ENCODE measurements at regions not wholly inside any gene's neighbourhood (a gene's known extent, or its start where the extent isn't known, plus 50 kb on each side); places are given as distances from the start of the nearest gene placed in this dataset.

DNA sequence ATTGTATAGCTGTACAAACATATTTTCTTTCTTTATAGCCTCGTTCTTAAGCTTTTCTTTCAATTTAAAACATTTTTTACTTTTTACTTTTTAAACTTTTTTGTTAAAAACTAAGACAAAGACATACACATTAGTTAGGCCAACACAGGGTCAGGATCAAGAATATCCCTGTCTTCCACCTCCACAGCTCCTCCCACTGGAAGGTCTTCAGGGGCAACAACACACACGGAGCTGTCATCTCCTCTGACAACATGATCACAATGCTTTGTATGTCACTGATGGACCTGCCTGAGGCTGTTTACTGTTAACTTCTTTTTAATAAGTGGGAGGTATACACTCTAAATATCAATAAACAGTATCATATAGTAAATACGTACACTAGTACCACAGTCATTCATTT, 191.3 kb downstream of the SYT10 start:
- CTCF ChIA-PET (ENCODE audit: low intra/inter-chr PET ratio) = no interaction called here
- FAIRE-seq = no peak
- H3K4me2 ChIP-seq (ENCODE audit: insufficient read depth, low read length) = no peak overlapping the region
- H3K79me2 ChIP-seq (ENCODE audit: control insufficient read depth, insufficient read depth, low read length) = no peaks in the 10 kb centered on the region
- intact Hi-C loops (cut with micrococcal nuclease) = no loop called here
- H3K27ac ChIP-seq (ENCODE audit: extremely low read depth, low read depth, low read length) = no peak overlapping the region
- H3K27me3 ChIP-seq (ENCODE audit: control insufficient read depth in 2 of 2, insufficient read depth in 2 of 2, low read length in 2 of 2) = no peaks in the 10 kb centered on the region
- H3K9ac ChIP-seq (ENCODE audit: insufficient read depth in 1 of 2, low read depth in 2 of 2, low read length in 2 of 2) = no peak overlapping the region
- H2AFZ ChIP-seq (ENCODE audit: low read depth, low read length) = no peak overlapping the region
- no peak for DNase-seq (ENCODE audit: extremely low read depth in 1 of 4, low spot score in 3 of 4)
- no peak for ATAC-seq
- H3K4me3 ChIP-seq = no peak overlapping the region
- no peaks in the 10 kb centered on the region for H3K36me3 ChIP-seq (ENCODE audit: control insufficient read depth, insufficient read depth, low read length)
- TF ChIP-seq CHD1 (IDR thresholded peaks at IDR 0.05; ENCODE audit: low read length) = no peak
- TF ChIP-seq ZKSCAN1 (IDR thresholded peaks at IDR 0.05; ENCODE audit: low read depth, low read length) = no peak
- no peak for TF ChIP-seq NR1H2 (CRISPR knock-in tag; IDR thresholded peaks at IDR 0.05)
- H3K4me1 ChIP-seq (replicated peaks in 1 of 2; ENCODE audit: control insufficient read depth in 2 of 2, insufficient read depth in 2 of 2, low read length in 2 of 2) = no peaks in the 10 kb centered on the region
- H3K9me3 ChIP-seq (replicated peaks; ENCODE audit: control insufficient read depth, insufficient read depth, low read depth, low read length) = no peaks in the 10 kb centered on the region
- POLR2A ChIA-PET = interaction anchor here (1.4 kb wide), 1 partner anchor 11 kb away, joined by 3 read pairs; no protein-coding TSS in a partner anchor
- WGBS (ENCODE audit: insufficient coverage, low coverage, missing lambda C conversion rate) = 6% methylated on average over 3 of the region's 3 CpGs
- no TSS peak for BruUV-seq (replicated peaks)
- H4K20me1 ChIP-seq (replicated peaks; ENCODE audit: control insufficient read depth, insufficient read depth, low read length) = no peaks in the 10 kb centered on the region
- in situ Hi-C loops (cut with MboI) = no loop called here
- H3K9me1 ChIP-seq (ENCODE audit: control insufficient read depth, insufficient read depth, low read length) = no peaks in the 10 kb centered on the region

DNA sequence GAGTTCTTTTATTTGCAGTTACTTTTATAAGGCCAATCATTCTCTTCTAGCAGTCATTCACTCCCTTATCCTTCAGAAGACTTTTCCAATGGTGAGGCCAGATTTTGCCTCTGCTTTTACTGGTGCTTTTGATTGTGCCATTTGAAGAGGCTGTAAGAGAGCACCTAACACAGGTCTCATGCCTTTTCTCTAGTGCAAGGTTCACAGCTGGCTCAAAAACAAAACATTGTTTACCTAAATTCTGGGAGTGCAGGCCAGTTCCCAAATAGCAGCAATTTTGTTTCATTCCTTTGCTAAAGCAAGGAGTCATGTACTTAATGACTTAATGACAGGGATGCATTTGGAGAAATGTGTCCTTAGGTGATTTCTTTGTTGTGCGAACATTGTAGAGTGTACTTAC, 192.0 kb downstream of the SYT10 start:
- intact Hi-C loops (cut with micrococcal nuclease) = no loop called here
- in situ Hi-C loops (cut with MboI) = no loop called here
- Histone ChIP-seq H3K27ac (ENCODE audit: extremely low read depth, low read depth, low read length) (no peak overlapping the region), H3K4me1 (replicated peaks in 1 of 2; ENCODE audit: control insufficient read depth in 2 of 2, insufficient read depth in 2 of 2, low read length in 2 of 2) (no peaks in the 10 kb centered on the region), H3K4me2 (ENCODE audit: insufficient read depth, low read length) (no peak overlapping the region), H2AFZ (ENCODE audit: low read depth, low read length) (no peak overlapping the region), H3K9me1 (ENCODE audit: control insufficient read depth, insufficient read depth, low read length) (no peaks in the 10 kb centered on the region), H3K9me3 (replicated peaks; ENCODE audit: control insufficient read depth, insufficient read depth, low read depth, low read length) (no peaks in the 10 kb centered on the region), H3K36me3 (ENCODE audit: control insufficient read depth, insufficient read depth, low read length) (no peaks in the 10 kb centered on the region), H3K4me3 (no peak overlapping the region), H3K9ac (ENCODE audit: insufficient read depth in 1 of 2, low read depth in 2 of 2, low read length in 2 of 2) (no peak overlapping the region), H4K20me1 (replicated peaks; ENCODE audit: control insufficient read depth, insufficient read depth, low read length) (no peaks in the 10 kb centered on the region), H3K79me2 (ENCODE audit: control insufficient read depth, insufficient read depth, low read length) (no peaks in the 10 kb centered on the region), H3K27me3 (ENCODE audit: control insufficient read depth in 2 of 2, insufficient read depth in 2 of 2, low read length in 2 of 2) (no peaks in the 10 kb centered on the region)
- no peak for DNase-seq (ENCODE audit: extremely low read depth in 1 of 4, low spot score in 3 of 4)
- ATAC-seq = no peak
- no TSS peak for BruUV-seq (replicated peaks)
- POLR2A ChIA-PET = no interaction called here
- TF ChIP-seq MTF1 (CRISPR knock-in tag; IDR thresholded peaks at IDR 0.05; ENCODE audit: borderline replicate concordance) = no peak
- TF ChIP-seq, protein P1, sequence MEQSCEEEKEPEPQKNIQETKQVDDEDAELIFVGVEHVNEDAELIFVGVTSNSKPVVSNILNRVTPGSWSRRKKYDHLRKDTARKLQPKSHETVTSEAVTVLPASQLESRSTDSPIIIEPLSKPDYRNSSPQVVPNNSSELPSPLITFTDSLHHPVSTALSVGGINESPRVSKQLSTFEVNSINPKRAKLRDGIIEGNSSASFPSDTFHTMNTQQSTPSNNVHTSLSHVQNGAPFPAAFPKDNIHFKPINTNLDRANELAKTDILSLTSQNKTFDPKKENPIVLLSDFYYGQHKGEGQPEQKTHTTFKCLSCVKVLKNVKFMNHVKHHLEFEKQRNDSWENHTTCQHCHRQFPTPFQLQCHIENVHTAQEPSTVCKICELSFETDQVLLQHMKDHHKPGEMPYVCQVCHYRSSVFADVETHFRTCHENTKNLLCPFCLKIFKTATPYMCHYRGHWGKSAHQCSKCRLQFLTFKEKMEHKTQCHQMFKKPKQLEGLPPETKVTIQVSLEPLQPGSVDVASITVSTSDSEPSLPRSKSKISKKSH (CRISPR knock-in tag; IDR thresholded peaks at IDR 0.05) = no peak
- TF ChIP-seq, protein P2, sequence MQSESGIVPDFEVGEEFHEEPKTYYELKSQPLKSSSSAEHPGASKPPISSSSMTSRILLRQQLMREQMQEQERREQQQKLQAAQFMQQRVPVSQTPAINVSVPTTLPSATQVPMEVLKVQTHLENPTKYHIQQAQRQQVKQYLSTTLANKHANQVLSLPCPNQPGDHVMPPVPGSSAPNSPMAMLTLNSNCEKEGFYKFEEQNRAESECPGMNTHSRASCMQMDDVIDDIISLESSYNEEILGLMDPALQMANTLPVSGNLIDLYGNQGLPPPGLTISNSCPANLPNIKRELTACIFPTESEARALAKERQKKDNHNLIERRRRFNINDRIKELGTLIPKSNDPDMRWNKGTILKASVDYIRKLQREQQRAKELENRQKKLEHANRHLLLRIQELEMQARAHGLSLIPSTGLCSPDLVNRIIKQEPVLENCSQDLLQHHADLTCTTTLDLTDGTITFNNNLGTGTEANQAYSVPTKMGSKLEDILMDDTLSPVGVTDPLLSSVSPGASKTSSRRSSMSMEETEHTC (IDR thresholded peaks at IDR 0.05) = no peak
- CTCF ChIA-PET (ENCODE audit: low intra/inter-chr PET ratio) = no interaction called here
- 21% methylated on average over 1 of the region's 1 CpG for WGBS (ENCODE audit: insufficient coverage, low coverage, missing lambda C conversion rate)
- FAIRE-seq = no peak

Measured in K562 (cell line).